Tibial nerve (tissue), 4 donors: ENCODE measurements at regions not wholly inside any gene's neighbourhood (a gene's known extent, or its start where the extent isn't known, plus 50 kb on each side); places are given as distances from the start of the nearest gene placed in this dataset.

Experiments
- EP300 ChIP-seq, 2 donors: sonication (generic); formaldehyde crosslinking; IDR thresholded peaks; one replicate each; pipeline ENCODE4 v1.6.1; 2017; ENCODE audit warnings: antibody characterized with exemption in 2 of 2, mild to moderate bottlenecking in 1 of 2
- POLR2A ChIP-seq, 2 donors: fragments of 450-650 bp; IDR thresholded peaks; one replicate each; pipeline ENCODE4 v1.6.1; 2017; ENCODE audit warnings: antibody characterized with exemption in 2 of 2, mild to moderate bottlenecking in 2 of 2, moderate library complexity in 2 of 2
- TF ChIP-seq, protein P1 (sequence below), 5 experiments: fragments of 200-600 bp in 3 of 5; fragments of 450-650 bp in 2 of 5; sonication (generic) in 3 of 5; IDR thresholded peaks; one replicate each; pipeline ENCODE4 v1.5.1; 2016 to 2019; ENCODE audit warnings: antibody characterized with exemption in 5 of 5, mild to moderate bottlenecking in 3 of 5, moderate library complexity in 2 of 5

DNA sequence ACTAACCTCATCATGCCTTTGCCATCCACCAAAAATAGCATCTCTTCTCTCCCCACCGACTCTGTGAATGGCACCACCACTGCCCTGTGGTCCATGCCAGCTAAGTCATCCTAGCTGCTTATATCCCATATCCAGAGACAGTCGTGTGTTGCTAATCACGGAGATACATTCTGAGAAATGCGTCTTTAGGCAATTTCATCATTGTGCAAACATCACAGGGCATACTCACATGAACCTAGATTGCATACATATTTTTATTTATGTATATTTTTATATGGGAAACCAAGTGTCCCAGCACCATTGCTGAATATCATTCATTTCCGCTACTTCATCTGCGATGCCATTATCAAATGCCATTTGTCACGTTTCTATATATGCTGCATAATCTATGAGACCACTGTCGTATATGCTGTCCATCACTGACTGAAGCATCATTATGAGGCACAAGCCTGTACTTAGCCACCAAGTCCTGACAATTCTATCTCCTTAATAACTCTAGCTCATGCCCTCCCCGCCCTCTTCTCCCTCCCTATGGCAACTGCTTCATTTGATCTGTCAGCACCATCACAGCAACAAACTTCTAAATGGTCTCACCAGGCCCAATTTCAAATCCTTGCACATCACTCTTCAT, 104.2 kb downstream of the HSPH1 start:
- TF ChIP-seq POLR2A (IDR thresholded peaks at IDR 0.05) = no peak
- TF ChIP-seq, protein P1, sequence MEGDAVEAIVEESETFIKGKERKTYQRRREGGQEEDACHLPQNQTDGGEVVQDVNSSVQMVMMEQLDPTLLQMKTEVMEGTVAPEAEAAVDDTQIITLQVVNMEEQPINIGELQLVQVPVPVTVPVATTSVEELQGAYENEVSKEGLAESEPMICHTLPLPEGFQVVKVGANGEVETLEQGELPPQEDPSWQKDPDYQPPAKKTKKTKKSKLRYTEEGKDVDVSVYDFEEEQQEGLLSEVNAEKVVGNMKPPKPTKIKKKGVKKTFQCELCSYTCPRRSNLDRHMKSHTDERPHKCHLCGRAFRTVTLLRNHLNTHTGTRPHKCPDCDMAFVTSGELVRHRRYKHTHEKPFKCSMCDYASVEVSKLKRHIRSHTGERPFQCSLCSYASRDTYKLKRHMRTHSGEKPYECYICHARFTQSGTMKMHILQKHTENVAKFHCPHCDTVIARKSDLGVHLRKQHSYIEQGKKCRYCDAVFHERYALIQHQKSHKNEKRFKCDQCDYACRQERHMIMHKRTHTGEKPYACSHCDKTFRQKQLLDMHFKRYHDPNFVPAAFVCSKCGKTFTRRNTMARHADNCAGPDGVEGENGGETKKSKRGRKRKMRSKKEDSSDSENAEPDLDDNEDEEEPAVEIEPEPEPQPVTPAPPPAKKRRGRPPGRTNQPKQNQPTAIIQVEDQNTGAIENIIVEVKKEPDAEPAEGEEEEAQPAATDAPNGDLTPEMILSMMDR (IDR thresholded peaks at IDR 0.05) = no peak
- TF ChIP-seq EP300 (IDR thresholded peaks at IDR 0.05) = no peak
